PC-9 (cell line): ENCODE measurements at regions not wholly inside any gene's neighbourhood (a gene's known extent, or its start where the extent isn't known, plus 50 kb on each side); places are given as distances from the start of the nearest gene placed in this dataset.

Source experiments
- EZH2 ChIP-seq: fragments of 200-600 bp; sonication (generic); IDR thresholded peaks from 2 replicates; pipeline ENCODE4 v1.8.0; 2017; ENCODE audit warnings: antibody characterized with exemption, low read depth
- TF ChIP-seq, protein P1 (sequence below): fragments of 200-600 bp; sonication (generic); conservative IDR thresholded peaks from 2 replicates; pipeline ENCODE4 v1.6.1; 2017; ENCODE audit warnings: mixed run types, antibody characterized with exemption, mild to moderate bottlenecking, moderate library complexity

DNA sequence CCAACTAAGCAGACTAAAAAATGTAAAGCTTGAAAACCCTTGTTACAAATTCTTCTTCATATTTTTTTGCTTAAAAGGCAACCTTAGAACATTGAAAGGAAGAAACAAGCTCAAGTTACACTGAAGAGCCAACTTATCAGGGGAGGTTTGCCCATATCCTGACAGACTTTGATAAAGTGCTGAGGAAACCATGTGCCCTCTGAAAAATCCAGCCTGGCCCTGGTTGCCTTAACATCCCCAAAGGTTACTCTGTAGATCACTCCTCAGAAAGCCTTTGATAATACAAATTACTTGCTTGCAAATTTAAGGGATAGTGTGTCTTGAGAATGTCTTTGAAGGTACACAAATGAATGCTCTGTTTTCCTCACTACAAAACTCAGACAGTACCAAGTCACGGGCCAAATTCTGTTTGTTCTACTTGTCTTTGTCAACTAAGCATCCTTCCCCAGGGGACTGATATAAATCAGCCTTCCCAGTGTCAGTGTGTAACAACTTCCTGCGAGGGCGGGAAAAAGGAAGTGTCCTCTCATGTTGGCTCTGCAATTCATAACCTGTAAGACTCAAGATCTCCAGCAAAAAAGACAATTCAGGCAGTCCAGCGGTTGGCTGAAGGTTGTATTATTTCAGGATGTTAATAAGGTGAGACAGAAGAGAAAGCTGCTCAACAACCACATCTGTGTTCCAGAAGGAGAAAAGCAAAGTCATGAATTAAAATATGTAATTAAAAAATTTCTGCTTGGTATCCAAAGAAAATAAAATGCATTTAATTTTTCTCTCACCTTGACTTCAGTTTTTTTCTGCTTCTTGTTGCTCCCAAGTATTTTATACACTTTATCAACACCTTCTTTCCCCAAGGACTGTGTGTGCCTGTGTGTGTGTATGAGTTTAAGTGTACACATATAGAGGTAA lies 199.9 kb downstream of the PIK3R1 start:
- TF ChIP-seq, protein P1, sequence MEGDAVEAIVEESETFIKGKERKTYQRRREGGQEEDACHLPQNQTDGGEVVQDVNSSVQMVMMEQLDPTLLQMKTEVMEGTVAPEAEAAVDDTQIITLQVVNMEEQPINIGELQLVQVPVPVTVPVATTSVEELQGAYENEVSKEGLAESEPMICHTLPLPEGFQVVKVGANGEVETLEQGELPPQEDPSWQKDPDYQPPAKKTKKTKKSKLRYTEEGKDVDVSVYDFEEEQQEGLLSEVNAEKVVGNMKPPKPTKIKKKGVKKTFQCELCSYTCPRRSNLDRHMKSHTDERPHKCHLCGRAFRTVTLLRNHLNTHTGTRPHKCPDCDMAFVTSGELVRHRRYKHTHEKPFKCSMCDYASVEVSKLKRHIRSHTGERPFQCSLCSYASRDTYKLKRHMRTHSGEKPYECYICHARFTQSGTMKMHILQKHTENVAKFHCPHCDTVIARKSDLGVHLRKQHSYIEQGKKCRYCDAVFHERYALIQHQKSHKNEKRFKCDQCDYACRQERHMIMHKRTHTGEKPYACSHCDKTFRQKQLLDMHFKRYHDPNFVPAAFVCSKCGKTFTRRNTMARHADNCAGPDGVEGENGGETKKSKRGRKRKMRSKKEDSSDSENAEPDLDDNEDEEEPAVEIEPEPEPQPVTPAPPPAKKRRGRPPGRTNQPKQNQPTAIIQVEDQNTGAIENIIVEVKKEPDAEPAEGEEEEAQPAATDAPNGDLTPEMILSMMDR: no peak
- TF ChIP-seq EZH2: no peak
